ENCODE measurements at regions not wholly inside any gene's neighbourhood (a gene's known extent, or its start where the extent isn't known, plus 50 kb on each side); places are given as distances from the start of the nearest gene placed in this dataset.

- ATAC-seq (no peak), DNase-seq (no peak)
- Histone ChIP-seq H3K36me3 (no peaks in the 10 kb centered on the region), H3K27ac (no peak overlapping the region), H3K4me3 (no peak overlapping the region), H3K27me3 (no peaks in the 10 kb centered on the region), H3K9me3 (no peaks in the 10 kb centered on the region), H3K4me1 (no peaks in the 10 kb centered on the region)
- 56 to 58% methylated on average over 6 of the region's 6 CpGs for WGBS, 2 donors
- TF ChIP-seq CTCF (IDR thresholded peaks at IDR 0.05): no peak
- intact Hi-C loops (cut with DNase I): no loop called here
Measured at GRCh38 chr4:32771491-32771890, 2051.3 kb downstream of the PCDH7 start.

- DNase-seq (no peak), ATAC-seq (no peak)
- H3K27me3 ChIP-seq: no peaks in the 10 kb centered on the region
- peak in 3 of 9 donors; percentile 27 to 31 (median 28) for TF ChIP-seq CTCF (IDR thresholded peaks at IDR 0.05)
- WGBS, 2 donors: 48 to 51% methylated on average over 5 of the region's 5 CpGs
- H3K4me1 ChIP-seq: no peaks in the 10 kb centered on the region
- H3K4me3 ChIP-seq: no peak overlapping the region
- H3K9me3 ChIP-seq: peaks cover 0 to 3% (median 0%) of the 10 kb centered on the region in 11 donors
- H3K27ac ChIP-seq: no peak overlapping the region
- H3K36me3 ChIP-seq: no peaks in the 10 kb centered on the region
- intact Hi-C loops (cut with DNase I): no loop called here
Measured at GRCh38 chr4:32775049-32775448, 2054.9 kb downstream of the PCDH7 start.

- Histone ChIP-seq H3K36me3 (no peaks in the 10 kb centered on the region), H3K9me3 (peaks cover 0 to 7% (median 0%) of the 10 kb centered on the region in 11 donors), H3K4me3 (no peak overlapping the region), H3K27me3 (no peaks in the 10 kb centered on the region), H3K27ac (no peak overlapping the region), H3K4me1 (no peaks in the 10 kb centered on the region)
- TF ChIP-seq CTCF (IDR thresholded peaks at IDR 0.05): no peak
- DNase-seq (no peak), ATAC-seq (no peak)
- intact Hi-C loops (cut with DNase I): no loop called here
- WGBS, 2 donors: 86 to 89% methylated on average over 3 of the region's 3 CpGs
Measured at GRCh38 chr4:32776435-32777203, 2056.4 kb downstream of the PCDH7 start.

GRCh38 chr4:32778025-32778424 lies 2057.9 kb downstream of the PCDH7 start:
- 87 to 97% methylated on average over 1 of the region's 1 CpG for WGBS, 2 donors
- DNase-seq: no peak
- no peaks in the 10 kb centered on the region for H3K4me1 ChIP-seq
- no peaks in the 10 kb centered on the region for H3K27me3 ChIP-seq
- intact Hi-C loops (cut with DNase I): no loop called here
- peaks cover 0 to 7% (median 0%) of the 10 kb centered on the region in 11 donors for H3K9me3 ChIP-seq
- H3K27ac ChIP-seq: no peak overlapping the region
- H3K4me3 ChIP-seq: no peak overlapping the region
- no peak for TF ChIP-seq CTCF (IDR thresholded peaks at IDR 0.05)
- ATAC-seq: no peak
- H3K36me3 ChIP-seq: no peaks in the 10 kb centered on the region
